ENCODE measurements at regions not wholly inside any gene's neighbourhood (a gene's known extent, or its start where the extent isn't known, plus 50 kb on each side); places are given as distances from the start of the nearest gene placed in this dataset.

DNA sequence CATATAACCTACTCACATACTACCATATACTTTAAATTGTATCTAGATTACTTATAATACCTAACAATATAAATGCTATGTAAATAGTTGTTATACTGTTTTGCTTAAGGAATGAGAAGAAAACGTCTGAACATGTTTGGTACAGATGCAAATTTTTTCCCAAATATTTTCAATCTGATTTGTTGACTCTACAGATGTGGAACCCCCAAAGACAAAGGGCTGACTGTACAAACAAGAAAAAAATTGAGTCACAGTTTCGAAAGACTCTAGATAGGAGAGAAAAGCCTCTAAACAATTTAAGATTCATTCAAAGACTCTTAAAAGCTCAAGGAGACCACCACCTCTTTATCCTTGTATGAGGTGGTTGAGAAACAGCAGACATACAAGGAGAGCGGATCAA is 142.8 kb downstream of the SLC7A11 start:
- ChIA-PET SMC1A (ENCODE audit: uncharacterized antibody, unreplicated experiment) (interaction anchor here (1.0 to 1.1 kb wide), 2 partner anchors 9 to 64 kb away, joined by 4 read pairs; no protein-coding TSS in a partner anchor), POLR2A (no interaction called here), CTCF (interaction anchor here (1.8 kb wide), 1 partner anchor 9 kb away, joined by 15 read pairs; no protein-coding TSS in a partner anchor), RAD21 (ENCODE audit: unreplicated experiment) (interaction anchor here (1.1 to 1.4 kb wide), 2 partner anchors 83 to 581 kb away, joined by 3 to 6 read pairs; no protein-coding TSS in a partner anchor)
- Histone ChIP-seq H3K27ac (ENCODE audit: control insufficient read depth, insufficient read depth) (no peak overlapping the region), H3K4me1 (ENCODE audit: control insufficient read depth, insufficient read depth, low read length) (no peaks in the 10 kb centered on the region), H3K9me3 (replicated peaks; ENCODE audit: control insufficient read depth, insufficient read depth, low read length) (no peaks in the 10 kb centered on the region), H3K79me2 (ENCODE audit: control insufficient read depth, insufficient read depth, low read length) (no peaks in the 10 kb centered on the region), H3K9ac (ENCODE audit: control insufficient read depth, insufficient read depth, low read length) (no peak overlapping the region), H3K36me3 (ENCODE audit: control insufficient read depth in 2 of 2, insufficient read depth in 2 of 2, low read length in 1 of 2) (no peaks in the 10 kb centered on the region), H3K4me3 (no peak overlapping the region), H3K4me2 (ENCODE audit: control insufficient read depth, insufficient read depth) (no peak overlapping the region), H4K20me1 (ENCODE audit: control insufficient read depth, insufficient read depth) (no peaks in the 10 kb centered on the region), H2AFZ (ENCODE audit: control insufficient read depth, low read depth, low read length) (no peak overlapping the region), H3K27me3 (replicated peaks in 1 of 2; ENCODE audit: control insufficient read depth in 2 of 2, insufficient read depth in 2 of 2, low read length in 1 of 2) (peaks cover 0 to 1% of the 10 kb centered on the region in 2 experiments; a peak in 1 of 4 replicates)
- BruUV-seq (replicated peaks): no TSS peak
- FAIRE-seq (no peak), DNase-seq (ENCODE audit: low read depth, low spot score) (no peak), ATAC-seq (no peak)
- intact Hi-C loops (cut with micrococcal nuclease; ENCODE audit: unreplicated experiment): no loop called here
- in situ Hi-C loops (cut with MboI): no loop called here
- TF ChIP-seq BHLHE40 (IDR thresholded peaks at IDR 0.05; ENCODE audit: borderline replicate concordance in 1 of 2, low read depth in 2 of 2, low read length in 1 of 2) (no peak), EP300 (IDR thresholded peaks at IDR 0.05; ENCODE audit: borderline replicate concordance in 1 of 2, control insufficient read depth in 1 of 2, low read depth in 2 of 2, low read length in 2 of 2) (no peak), ZNF24 (IDR thresholded peaks at IDR 0.05) (no peak), EED (IDR thresholded peaks at IDR 0.05; ENCODE audit: low read depth) (no peak), SMARCA5 (IDR thresholded peaks at IDR 0.05) (no peak), SIX5 (IDR thresholded peaks at IDR 0.05; ENCODE audit: low read depth, low read length, severe bottlenecking) (no peak), POLR2A (IDR thresholded peaks at IDR 0.05; ENCODE audit: low read depth, low read length) (no peak), ZBTB11 (CRISPR knock-in tag; IDR thresholded peaks at IDR 0.05) (no peak)
- TF ChIP-seq, protein P1, sequence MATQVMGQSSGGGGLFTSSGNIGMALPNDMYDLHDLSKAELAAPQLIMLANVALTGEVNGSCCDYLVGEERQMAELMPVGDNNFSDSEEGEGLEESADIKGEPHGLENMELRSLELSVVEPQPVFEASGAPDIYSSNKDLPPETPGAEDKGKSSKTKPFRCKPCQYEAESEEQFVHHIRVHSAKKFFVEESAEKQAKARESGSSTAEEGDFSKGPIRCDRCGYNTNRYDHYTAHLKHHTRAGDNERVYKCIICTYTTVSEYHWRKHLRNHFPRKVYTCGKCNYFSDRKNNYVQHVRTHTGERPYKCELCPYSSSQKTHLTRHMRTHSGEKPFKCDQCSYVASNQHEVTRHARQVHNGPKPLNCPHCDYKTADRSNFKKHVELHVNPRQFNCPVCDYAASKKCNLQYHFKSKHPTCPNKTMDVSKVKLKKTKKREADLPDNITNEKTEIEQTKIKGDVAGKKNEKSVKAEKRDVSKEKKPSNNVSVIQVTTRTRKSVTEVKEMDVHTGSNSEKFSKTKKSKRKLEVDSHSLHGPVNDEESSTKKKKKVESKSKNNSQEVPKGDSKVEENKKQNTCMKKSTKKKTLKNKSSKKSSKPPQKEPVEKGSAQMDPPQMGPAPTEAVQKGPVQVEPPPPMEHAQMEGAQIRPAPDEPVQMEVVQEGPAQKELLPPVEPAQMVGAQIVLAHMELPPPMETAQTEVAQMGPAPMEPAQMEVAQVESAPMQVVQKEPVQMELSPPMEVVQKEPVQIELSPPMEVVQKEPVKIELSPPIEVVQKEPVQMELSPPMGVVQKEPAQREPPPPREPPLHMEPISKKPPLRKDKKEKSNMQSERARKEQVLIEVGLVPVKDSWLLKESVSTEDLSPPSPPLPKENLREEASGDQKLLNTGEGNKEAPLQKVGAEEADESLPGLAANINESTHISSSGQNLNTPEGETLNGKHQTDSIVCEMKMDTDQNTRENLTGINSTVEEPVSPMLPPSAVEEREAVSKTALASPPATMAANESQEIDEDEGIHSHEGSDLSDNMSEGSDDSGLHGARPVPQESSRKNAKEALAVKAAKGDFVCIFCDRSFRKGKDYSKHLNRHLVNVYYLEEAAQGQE (IDR thresholded peaks at IDR 0.05; ENCODE audit: low read depth, low read length): no peak
- 11% methylated on average over 3 of the region's 3 CpGs for whole genome bisulfite sequencing (ENCODE audit: insufficient coverage, insufficient replicate concordance, low lambda C conversion rate, missing lambda C conversion rate)

Measured in GM12878 (cell line).